ENCODE measurements at regions not wholly inside any gene's neighbourhood (a gene's known extent, or its start where the extent isn't known, plus 50 kb on each side); places are given as distances from the start of the nearest gene placed in this dataset.

GRCh38 chr2:215876139-215876936, 137.0 kb downstream of the MREG start (continued):
- TF ChIP-seq USF2 (IDR thresholded peaks at IDR 0.05; ENCODE audit: low read depth, low read length) (no peak), USF2 (CRISPR knock-in tag; IDR thresholded peaks at IDR 0.05; ENCODE audit: borderline replicate concordance) (no peak), ZNF263 (CRISPR knock-in tag; IDR thresholded peaks at IDR 0.05) (no peak), ZNF761 (CRISPR knock-in tag; conservative IDR thresholded peaks at IDR 0.05) (no peak), ZNF768 (CRISPR knock-in tag; IDR thresholded peaks at IDR 0.05) (no peak), FIP1L1 (IDR thresholded peaks at IDR 0.05; ENCODE audit: borderline replicate concordance, insufficient read depth, low read depth, low read length) (no peak), ZNF782 (CRISPR knock-in tag; IDR thresholded peaks at IDR 0.05; ENCODE audit: borderline replicate concordance) (no peak), CBX5 (CRISPR knock-in tag; IDR thresholded peaks at IDR 0.05; ENCODE audit: borderline replicate concordance) (no peak), SIX1 (CRISPR knock-in tag; IDR thresholded peaks at IDR 0.05; ENCODE audit: borderline replicate concordance) (peak; percentile 88; the same call in 1 of the 2 replicates), CREB1 (IDR thresholded peaks at IDR 0.05) (no peak), CREB1 (CRISPR knock-in tag; IDR thresholded peaks at IDR 0.05) (peak; percentile 41; the same call in 1 of the 2 replicates), ZNF17 (CRISPR knock-in tag; IDR thresholded peaks at IDR 0.05) (no peak), FOXK1 (CRISPR knock-in tag; IDR thresholded peaks at IDR 0.05; ENCODE audit: borderline replicate concordance, low read depth) (no peak), KAT7 (CRISPR knock-in tag; IDR thresholded peaks at IDR 0.05; ENCODE audit: borderline replicate concordance) (no peak), RBAK (CRISPR knock-in tag; IDR thresholded peaks at IDR 0.05) (no peak), ZNF747 (CRISPR knock-in tag; IDR thresholded peaks at IDR 0.05; ENCODE audit: borderline replicate concordance) (no peak), ERF (CRISPR knock-in tag; IDR thresholded peaks at IDR 0.05) (peak; percentile 35; the same call in 1 of the 2 replicates), ZNF138 (CRISPR knock-in tag; IDR thresholded peaks at IDR 0.05; ENCODE audit: low read depth) (no peak), E2F2 (CRISPR knock-in tag; IDR thresholded peaks at IDR 0.05; ENCODE audit: borderline replicate concordance) (no peak), HOXA9 (CRISPR knock-in tag; IDR thresholded peaks at IDR 0.05; ENCODE audit: borderline replicate concordance) (no peak), KMT2A (CRISPR knock-in tag; IDR thresholded peaks at IDR 0.05) (no peak), NKX3-1 (CRISPR knock-in tag; IDR thresholded peaks at IDR 0.05) (no peak), FLYWCH1 (CRISPR knock-in tag; IDR thresholded peaks at IDR 0.05) (no peak), FOXJ3 (CRISPR knock-in tag; IDR thresholded peaks at IDR 0.05; ENCODE audit: borderline replicate concordance) (peak; percentile 93; the same call in 1 of the 2 replicates), MXI1 (IDR thresholded peaks at IDR 0.05; ENCODE audit: borderline replicate concordance, low read depth, low read length) (no peak)
- TF ChIP-seq, protein P1, sequence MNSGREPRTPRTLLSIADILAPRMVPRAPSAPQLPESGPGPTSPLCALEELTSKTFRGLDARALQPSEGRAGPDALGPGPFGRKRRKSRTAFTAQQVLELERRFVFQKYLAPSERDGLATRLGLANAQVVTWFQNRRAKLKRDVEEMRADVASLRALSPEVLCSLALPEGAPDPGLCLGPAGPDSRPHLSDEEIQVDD (CRISPR knock-in tag; IDR thresholded peaks at IDR 0.05; ENCODE audit: borderline replicate concordance): no peak
- TF ChIP-seq, protein P2, sequence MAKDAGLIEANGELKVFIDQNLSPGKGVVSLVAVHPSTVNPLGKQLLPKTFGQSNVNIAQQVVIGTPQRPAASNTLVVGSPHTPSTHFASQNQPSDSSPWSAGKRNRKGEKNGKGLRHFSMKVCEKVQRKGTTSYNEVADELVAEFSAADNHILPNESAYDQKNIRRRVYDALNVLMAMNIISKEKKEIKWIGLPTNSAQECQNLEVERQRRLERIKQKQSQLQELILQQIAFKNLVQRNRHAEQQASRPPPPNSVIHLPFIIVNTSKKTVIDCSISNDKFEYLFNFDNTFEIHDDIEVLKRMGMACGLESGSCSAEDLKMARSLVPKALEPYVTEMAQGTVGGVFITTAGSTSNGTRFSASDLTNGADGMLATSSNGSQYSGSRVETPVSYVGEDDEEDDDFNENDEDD (CRISPR knock-in tag; IDR thresholded peaks at IDR 0.05; ENCODE audit: borderline replicate concordance): no peak

All from HepG2 (cell line).